ENCODE measurements at regions not wholly inside any gene's neighbourhood (a gene's known extent, or its start where the extent isn't known, plus 50 kb on each side); places are given as distances from the start of the nearest gene placed in this dataset.
"Not testable (repeated sequence)": the region's sequence is repeated elsewhere in the genome, so short reads cannot be mapped to it uniquely, and the experiment has no call there.

DNA sequence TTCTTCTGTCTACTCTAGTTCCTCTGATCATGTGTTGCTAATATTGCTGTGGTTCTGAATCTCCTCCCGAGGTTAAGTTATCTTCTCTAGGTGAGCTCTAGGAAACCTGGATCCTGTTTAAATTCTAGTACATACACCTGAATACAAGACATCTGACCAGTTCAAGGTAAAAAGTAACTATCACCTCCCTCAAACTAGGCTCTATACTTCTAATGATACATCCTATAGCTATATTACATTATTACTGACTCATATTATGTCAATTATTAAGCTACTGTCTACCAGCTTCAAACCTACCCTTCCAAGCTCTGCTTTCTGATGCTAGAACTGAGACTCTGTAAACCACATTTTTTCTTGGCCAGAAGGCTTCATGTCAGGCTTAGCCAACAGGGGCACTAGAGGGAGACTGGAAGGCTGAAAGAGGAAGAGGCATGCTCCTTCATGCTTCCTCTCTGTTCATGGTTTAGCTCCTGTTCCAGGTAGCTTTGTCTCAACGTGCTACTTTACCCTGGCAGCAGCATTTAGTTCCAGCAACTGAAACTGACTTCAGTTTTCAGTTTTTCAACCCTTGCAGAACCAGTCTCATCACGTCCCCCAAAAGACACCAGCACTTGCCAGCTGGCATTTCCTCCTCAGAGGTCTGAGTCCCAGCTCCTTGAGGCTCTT is 148.4 kb upstream of the TOP1 start:
- ATAC-seq (no peak), DNase-seq (no peak)
- intact Hi-C loops (cut with micrococcal nuclease): no loop called here

DNA sequence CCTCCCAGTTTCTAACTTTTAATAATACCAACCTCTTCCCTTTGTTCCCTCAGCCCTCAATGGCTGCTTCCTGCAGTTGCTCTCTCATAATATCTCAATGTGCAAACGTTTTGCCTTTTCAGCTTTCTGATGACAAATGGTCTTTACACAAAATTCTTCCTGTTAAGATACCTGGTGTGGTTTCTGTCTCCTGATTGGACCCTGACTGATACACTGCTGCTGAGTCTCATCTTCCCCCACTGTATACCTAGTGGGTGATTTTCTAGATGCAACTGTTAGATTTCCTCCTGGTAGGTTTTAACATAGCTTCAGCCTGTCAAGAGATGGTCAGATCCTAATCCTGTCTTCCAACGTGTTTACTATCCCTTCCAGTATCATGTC is 147.9 kb upstream of the TOP1 start:
- DNase-seq (no peak), ATAC-seq (no peak)
- intact Hi-C loops (cut with micrococcal nuclease): no loop called here

GRCh38 chr20:40882152-40882551 is 146.5 kb upstream of the TOP1 start:
- DNase-seq: no peak
- intact Hi-C loops (cut with micrococcal nuclease): no loop called here
- no peak for ATAC-seq

DNA sequence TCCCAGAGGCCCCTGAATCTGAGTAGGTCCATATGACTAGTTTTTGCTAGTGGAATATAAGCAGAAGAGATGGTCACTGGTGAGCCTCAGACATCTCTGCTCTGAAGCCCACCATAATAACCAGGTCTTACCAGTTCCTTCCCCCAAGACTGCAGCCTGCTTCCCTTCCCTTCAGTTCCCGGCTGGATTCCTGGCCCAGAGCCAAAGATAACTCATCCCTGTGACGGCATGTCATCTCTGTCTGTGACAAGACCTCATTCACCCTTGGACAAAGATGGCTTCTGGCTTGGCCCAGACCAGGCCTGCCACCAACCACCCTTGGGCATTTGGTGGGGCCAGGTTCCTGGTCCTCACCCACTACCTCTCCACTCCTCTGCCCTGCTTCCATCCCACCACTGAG is 145.5 kb upstream of the TOP1 start:
- ATAC-seq (no peak), DNase-seq (no peak)
- intact Hi-C loops (cut with micrococcal nuclease): no loop called here

DNA sequence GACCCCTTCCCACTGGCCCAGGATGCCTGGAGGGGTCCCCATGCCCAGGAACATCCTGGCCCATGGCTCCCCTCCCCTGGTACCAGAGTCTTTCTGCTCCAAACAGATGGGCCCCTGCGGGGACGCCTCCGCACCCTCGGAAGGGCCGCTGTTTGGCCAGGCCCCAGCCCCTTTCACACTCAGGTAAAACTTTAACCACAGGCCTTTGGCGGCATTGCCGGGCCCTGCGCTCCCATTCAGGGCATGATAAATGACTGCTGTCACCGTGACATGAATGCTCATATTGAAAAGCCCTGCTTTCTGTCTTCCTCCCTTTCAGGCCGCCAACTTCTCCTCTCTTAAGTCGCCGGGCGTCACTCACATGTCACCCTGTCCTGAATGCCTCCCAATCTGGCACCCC is 141.5 kb upstream of the TOP1 start:
- DNase-seq (no peak), ATAC-seq (no peak)
- intact Hi-C loops (cut with micrococcal nuclease): no loop called here

DNA sequence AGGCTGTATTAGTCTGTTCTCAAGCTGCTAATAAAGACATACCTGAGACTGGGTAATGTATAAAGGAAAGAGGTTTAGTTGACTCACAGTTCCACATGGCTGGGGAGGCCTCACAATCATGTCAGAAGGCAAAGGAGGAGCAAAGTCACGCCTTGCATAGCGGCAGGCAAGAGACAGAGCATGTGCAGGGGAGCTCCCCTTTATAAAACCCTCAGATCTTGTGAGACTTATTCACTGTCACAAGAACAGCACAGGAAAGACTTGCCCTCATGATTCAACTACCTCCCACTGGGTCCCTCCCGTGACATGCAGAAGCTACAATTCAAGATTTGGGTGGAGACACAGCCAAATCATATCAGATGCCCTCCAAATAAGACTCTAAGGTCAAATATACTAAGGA is 139.4 kb upstream of the TOP1 start:
- ATAC-seq: not testable (repeated sequence)

DNA sequence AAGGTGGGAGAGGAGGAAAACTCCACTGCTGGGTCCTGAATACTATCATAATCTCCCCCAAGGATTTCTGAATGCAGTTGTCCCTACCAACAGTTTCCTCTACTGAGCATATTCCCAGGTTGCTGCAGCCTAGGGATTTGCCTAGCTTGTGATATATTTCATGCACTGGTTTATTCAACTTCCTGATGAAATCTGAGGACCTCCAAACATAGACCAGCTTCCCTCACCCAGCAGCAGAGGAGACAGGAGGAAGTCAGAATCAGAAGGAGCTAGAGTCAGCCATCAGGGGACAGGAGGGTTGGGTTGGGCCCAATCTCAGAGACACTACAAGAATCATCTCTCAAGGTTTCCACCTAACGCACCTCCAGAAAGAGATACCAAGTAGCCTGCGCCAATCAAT is 138.4 kb upstream of the TOP1 start:
- no peak for ATAC-seq
- intact Hi-C loops (cut with micrococcal nuclease): no loop called here
- DNase-seq: no peak

More for the DNA sequence above, 139.4 kb upstream of the TOP1 start:
- DNase-seq; intact Hi-C loops (cut with micrococcal nuclease): not testable (repeated sequence)

DNA sequence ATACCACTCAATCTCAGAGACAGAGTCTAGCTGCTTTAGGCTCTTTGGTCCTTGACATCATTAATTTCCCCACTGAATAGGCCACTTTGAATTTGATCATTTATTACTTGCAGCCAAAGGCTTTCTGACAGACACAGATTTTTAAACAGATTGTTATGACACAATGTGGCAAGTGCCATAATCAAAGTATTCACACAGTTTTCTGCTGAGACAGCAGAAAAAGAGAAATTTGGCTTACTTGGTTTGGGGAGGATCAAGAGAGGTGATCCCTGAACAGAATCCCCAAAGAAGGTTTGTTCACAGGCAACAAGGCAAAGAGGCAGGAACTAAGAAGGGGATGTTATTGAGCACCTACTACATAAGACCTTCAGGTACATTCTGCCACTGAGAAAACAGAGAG is 138.0 kb upstream of the TOP1 start:
- ATAC-seq: no peak
- DNase-seq: no peak
- intact Hi-C loops (cut with micrococcal nuclease): no loop called here

DNA sequence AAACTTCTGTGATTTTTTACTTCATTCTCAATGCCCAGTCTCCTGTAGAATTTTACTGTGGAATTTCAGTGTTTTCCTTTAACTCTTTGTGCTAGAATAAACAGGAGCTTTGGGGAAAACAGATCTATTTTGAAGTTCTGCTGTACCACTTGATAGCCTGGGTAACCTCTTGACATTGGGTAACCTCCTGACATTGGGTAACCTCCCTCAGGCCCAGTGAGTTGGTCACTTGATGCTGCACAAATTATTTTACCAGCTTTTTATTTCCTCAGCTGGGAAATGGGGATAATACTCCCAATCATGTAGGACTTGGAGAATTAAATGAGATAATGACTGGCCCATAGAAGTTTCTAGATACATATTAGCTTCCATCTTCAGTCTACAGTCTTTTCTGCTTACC is 137.3 kb upstream of the TOP1 start:
- DNase-seq (no peak), ATAC-seq (no peak)
- intact Hi-C loops (cut with micrococcal nuclease): no loop called here

- DNase-seq (no peak), ATAC-seq (no peak)
- intact Hi-C loops (cut with micrococcal nuclease): no loop called here
Measured at GRCh38 chr20:40892642-40893041, 136.0 kb upstream of the TOP1 start.

DNA sequence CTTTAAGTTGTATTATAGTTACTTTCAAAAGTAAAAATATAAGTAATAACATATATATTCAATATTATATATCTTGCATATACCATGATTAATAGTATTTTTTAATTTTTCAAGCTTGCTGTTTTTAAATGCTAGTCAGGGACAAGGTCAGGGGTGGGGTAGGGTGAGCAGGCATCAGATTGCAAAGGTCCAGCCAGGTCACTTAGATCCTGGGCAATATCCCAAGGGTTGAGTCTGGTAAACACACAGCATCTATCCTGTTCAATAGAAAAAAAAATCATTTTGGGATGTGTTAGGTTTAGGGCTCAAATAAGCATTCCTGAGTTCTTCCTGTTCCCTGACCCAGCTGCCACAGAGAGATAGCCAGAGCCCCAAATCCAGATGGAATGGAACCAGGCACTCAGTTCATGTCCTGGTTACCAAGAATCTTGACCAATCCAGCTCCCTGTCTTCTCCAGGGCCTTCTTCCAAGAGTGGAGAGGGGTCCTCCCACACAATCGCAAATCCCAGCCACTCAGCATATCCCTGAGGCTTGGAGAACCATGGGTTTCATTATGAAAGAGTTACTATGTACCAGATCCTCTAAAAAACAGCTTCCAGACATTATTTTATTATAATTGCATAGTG is 134.9 kb upstream of the TOP1 start:
- no peak for DNase-seq
- peak; percentile 68 for ATAC-seq
- intact Hi-C loops (cut with micrococcal nuclease): no loop called here

DNA sequence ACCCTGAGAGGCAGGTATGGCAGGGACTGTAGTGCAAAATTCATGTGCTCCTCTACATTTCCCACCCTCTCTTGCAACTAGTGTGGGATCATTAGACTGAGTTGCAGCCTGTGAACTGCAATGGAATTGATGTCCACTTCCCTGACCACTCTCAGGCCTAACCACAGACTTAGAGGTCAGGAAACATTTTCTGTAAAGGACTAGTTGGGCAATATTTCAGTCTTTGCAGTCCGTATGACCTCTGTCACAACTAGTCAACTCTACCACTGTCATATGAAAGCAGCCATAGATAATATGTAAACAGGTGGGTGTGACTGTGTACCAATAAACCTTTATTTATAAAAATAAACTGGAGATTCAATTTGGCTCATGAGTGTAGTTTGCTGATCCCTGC is 134.4 kb upstream of the TOP1 start:
- no peak for DNase-seq
- intact Hi-C loops (cut with micrococcal nuclease): no loop called here
- no peak for ATAC-seq

- no peak for DNase-seq
- intact Hi-C loops (cut with micrococcal nuclease): no loop called here
Measured at GRCh38 chr20:40895182-40895581, 133.4 kb upstream of the TOP1 start.

DNA sequence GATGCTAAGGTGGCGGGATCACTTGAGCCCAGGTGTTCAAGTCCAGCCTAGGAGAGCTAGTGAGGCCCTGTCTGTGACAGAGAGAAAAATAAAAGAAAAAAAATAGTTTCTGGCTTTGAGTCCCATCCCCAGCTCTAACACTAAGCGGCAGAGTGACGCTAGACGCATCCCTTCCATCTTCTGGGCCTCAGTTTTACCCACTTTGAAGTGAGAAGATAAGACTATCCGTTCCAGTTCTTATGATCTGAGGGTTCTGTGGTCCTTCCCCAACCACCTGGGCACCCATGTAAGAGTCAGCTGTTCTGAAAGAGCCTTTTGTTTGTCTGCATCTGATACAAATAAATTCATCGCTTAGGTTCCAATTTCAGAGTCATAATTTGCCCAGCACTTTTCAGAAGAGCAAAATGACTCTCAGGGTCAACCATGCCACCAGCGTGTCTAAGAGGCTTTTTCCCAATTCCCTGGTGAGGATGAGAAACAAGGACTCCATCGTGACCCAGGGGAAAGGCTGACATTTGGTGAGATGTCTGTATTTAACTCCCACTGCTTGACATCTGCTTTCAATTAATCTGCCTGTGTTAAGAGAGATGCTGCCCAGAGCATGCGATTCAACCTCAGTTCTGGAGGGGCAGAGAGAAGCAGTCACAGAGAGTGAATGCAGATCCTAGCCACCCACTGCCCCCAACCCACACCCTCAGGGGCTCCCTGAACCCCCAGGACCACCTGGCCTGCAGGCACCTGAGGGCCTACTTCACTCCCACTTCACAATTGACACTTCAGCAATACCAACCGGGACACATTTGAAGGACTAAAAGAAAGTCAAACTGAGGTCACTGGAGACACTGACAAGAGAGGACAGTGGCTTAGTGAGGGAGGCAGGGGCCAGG is 131.6 kb upstream of the TOP1 start:
- intact Hi-C loops (cut with micrococcal nuclease): no loop called here
- DNase-seq: no peak
- no peak for ATAC-seq

More at GRCh38 chr20:40895182-40895581, 133.4 kb upstream of the TOP1 start:
- ATAC-seq: no peak

DNA sequence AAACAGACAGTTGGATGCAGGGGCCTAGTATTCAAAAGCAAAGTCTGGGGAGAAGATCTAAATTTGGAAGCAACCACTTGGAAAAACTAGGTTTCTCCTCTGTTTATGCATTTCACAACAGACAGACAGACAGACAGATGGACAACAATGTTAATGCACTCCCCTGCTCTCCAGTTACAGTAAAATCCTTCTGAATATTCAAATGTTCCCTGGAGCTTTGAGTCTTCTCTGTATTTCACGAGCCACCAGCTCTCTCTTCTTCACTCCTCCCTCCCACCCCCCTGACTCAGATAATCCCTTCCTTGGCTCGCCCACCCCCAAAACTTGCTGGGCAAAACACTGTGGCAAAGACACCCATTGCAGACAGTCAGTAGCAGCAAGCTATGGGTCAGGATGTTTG is 129.3 kb upstream of the TOP1 start:
- intact Hi-C loops (cut with micrococcal nuclease): no loop called here
- DNase-seq (no peak), ATAC-seq (no peak)

DNA sequence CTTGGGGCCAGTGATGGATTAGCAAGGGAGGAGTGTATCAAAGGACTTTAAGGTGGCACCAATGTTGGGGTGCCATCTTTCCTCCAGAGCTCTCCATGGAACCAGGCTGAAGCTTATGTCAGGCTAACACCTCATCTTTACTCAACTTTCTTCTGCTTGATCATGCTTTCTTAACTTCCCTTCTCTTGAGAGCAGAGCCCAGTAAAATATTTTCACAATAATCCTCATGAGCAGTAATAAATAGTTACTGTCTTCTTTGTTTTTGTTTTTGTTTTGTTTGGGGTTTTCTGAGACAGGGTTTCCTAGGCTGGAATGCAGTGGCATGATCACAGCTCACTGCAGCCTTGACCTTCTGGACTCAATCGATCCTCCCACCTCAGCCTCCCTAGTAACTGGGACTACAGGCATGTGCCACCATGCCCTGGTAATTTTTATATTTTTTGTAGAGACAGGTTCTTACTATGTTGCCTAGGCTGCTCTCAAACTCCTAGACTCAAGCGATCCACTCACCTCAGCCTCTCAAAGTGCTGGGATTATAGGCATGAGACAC is 127.9 kb upstream of the TOP1 start:
- DNase-seq (no peak), ATAC-seq (no peak)
- intact Hi-C loops (cut with micrococcal nuclease): no loop called here

DNA sequence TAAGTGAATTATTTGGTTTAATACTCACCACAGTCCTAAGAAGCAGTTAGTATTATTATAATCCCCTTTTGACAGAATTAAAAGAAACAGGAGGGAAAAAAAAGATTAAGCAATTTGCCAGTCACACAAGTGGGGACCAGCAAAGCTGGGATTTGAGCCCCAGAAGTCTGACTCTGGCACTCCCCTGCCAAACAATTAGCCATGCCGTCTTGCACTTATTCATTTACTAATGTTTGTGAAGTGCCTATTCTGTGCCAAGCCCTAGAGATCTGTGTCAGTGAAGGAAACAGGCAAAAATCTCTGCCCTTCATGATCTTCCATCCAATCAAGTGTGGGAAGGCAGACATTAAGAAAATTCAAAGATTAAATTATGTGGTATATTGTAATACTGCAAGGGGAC is 126.0 kb upstream of the TOP1 start:
- intact Hi-C loops (cut with micrococcal nuclease): no loop called here
- DNase-seq (no peak), ATAC-seq (no peak)

DNA sequence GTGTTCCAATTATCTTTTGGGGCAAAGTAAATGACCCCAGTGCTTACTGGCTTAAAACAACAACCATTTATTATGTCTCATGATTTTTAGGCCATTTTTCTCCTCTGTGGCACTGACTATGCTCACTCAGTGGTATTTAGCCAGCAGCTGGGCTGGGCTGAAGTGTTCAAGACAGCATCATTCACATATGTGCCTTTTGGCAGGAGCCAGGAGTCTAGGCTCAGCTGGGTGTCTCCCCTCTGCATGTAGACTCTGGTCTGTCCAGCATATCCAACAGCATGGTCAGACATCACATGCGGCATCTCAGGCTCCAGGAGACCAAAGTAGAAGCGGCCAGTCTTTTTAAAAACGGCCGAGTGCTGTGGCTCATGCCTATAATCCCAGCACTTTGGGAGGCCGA is 120.3 kb upstream of the TOP1 start:
- DNase-seq: no peak
- no peak for ATAC-seq
- intact Hi-C loops (cut with micrococcal nuclease): no loop called here

DNA sequence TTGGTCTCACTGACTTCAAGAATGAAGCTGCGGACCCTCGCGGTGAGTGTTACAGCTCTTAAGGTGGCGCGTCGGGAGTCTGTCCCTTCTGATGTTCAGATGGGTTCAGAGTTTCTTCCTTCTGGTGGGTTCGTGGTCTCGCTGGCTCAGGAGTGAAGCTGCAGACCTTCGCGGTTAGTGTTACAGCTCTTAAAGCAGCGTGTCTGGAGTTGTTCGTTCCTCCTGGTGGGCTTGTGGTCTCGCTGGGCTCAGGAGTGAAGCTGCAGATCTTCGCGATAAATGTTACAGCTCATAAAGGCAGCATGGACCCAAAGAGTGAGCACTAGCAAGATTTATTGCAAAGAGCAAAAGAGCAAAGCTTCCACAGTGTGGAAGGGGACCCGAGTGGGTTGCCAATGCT is 119.1 kb upstream of the TOP1 start:
- DNase-seq; intact Hi-C loops (cut with micrococcal nuclease); ATAC-seq: not testable (repeated sequence)

DNA sequence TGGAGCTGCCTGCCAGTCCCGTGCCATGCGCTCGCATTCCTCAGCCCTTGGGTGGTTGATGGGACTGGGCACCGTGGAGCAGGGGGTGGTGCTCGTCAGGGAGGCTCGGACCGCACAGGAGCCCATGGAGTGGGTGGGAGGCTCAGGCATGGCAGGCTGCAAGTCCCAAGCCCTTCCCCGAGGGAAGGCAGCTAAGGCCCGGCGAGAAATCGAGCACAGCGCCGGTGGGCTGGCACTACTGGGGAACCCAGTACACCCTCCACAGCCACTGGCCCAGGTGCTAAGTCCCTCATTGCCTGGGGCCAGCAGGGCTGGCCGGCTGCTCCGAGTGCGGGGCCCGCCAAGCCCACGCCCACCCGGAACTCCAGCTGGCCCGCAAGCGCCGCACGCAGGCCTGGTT is 118.2 kb upstream of the TOP1 start:
- ATAC-seq; intact Hi-C loops (cut with micrococcal nuclease); DNase-seq: not testable (repeated sequence)
